ENCODE measurements at regions not wholly inside any gene's neighbourhood (a gene's known extent, or its start where the extent isn't known, plus 50 kb on each side); places are given as distances from the start of the nearest gene placed in this dataset.

- no peak overlapping the region for H3K9ac ChIP-seq (ENCODE audit: insufficient read depth, low read length)
Measured at GRCh38 chr6:14984519-14984853, 261.4 kb upstream of the JARID2 start.

GRCh38 chr6:14985366-14985765 lies 260.5 kb upstream of the JARID2 start:
- H3K9ac ChIP-seq (ENCODE audit: insufficient read depth, low read length) = no peak overlapping the region
- DNase-seq (ENCODE audit: low read depth in 2 of 2) = no peak
- TF ChIP-seq CTCF (conservative IDR thresholded peaks at IDR 0.05 in 1 of 2, IDR thresholded peaks at IDR 0.05 in 1 of 2; ENCODE audit: low read depth in 1 of 2, low read length in 2 of 2) = no peak
- TF ChIP-seq EZH2 (IDR thresholded peaks at IDR 0.05; ENCODE audit: low read length, missing control alignments) = no peak
- H3K4me3 ChIP-seq (replicated peaks in 1 of 4; ENCODE audit: control extremely low read depth in 1 of 4, insufficient read depth in 1 of 4, low read depth in 3 of 4, low read length in 4 of 4) = no peak overlapping the region
- no peaks in the 10 kb centered on the region for H4K20me1 ChIP-seq (ENCODE audit: control insufficient read depth, extremely low read depth, insufficient read depth, low read length)
- H3K79me2 ChIP-seq (ENCODE audit: control insufficient read depth, insufficient read depth, low read length) = no peaks in the 10 kb centered on the region
- H3K4me1 ChIP-seq (ENCODE audit: control insufficient read depth, extremely low read depth, insufficient read depth, low read length) = no peaks in the 10 kb centered on the region
- no peaks in the 10 kb centered on the region for H3K36me3 ChIP-seq (ENCODE audit: control insufficient read depth, insufficient read depth, low read length)
- H3K4me2 ChIP-seq (ENCODE audit: extremely low read depth, insufficient read depth, low read length) = no peak overlapping the region
- H2AFZ ChIP-seq (ENCODE audit: low read length) = no peak overlapping the region
- no peaks in the 10 kb centered on the region for H3K9me3 ChIP-seq (ENCODE audit: control insufficient read depth, insufficient read depth, low read depth, low read length)
- no peaks in the 10 kb centered on the region for H3K27me3 ChIP-seq (ENCODE audit: control insufficient read depth, insufficient read depth, low read length)
- no peak overlapping the region for H3K27ac ChIP-seq (ENCODE audit: insufficient read depth, low read length)

More at GRCh38 chr6:14984519-14984853, 261.4 kb upstream of the JARID2 start:
- Histone ChIP-seq H3K9me3 (ENCODE audit: control insufficient read depth, insufficient read depth, low read depth, low read length) (no peaks in the 10 kb centered on the region), H3K4me3 (replicated peaks in 1 of 4; ENCODE audit: control extremely low read depth in 1 of 4, insufficient read depth in 1 of 4, low read depth in 3 of 4, low read length in 4 of 4) (no peak overlapping the region), H2AFZ (ENCODE audit: low read length) (peak overlapping the region; percentile 30), H3K27ac (ENCODE audit: insufficient read depth, low read length) (no peak overlapping the region), H3K79me2 (ENCODE audit: control insufficient read depth, insufficient read depth, low read length) (no peaks in the 10 kb centered on the region), H3K4me1 (ENCODE audit: control insufficient read depth, extremely low read depth, insufficient read depth, low read length) (no peaks in the 10 kb centered on the region), H3K4me2 (ENCODE audit: extremely low read depth, insufficient read depth, low read length) (peak overlapping the region; percentile 44), H3K27me3 (ENCODE audit: control insufficient read depth, insufficient read depth, low read length) (no peaks in the 10 kb centered on the region), H3K36me3 (ENCODE audit: control insufficient read depth, insufficient read depth, low read length) (no peaks in the 10 kb centered on the region), H4K20me1 (ENCODE audit: control insufficient read depth, extremely low read depth, insufficient read depth, low read length) (no peaks in the 10 kb centered on the region)
- TF ChIP-seq EZH2 (IDR thresholded peaks at IDR 0.05; ENCODE audit: low read length, missing control alignments) = no peak
- TF ChIP-seq CTCF (conservative IDR thresholded peaks at IDR 0.05 in 1 of 2, IDR thresholded peaks at IDR 0.05 in 1 of 2; ENCODE audit: low read depth in 1 of 2, low read length in 2 of 2) = no peak
- DNase-seq (ENCODE audit: low read depth in 2 of 2) = peak; percentile 17 to 27

GRCh38 chr6:14986370-14986769 lies 259.5 kb upstream of the JARID2 start:
- no peak overlapping the region for H3K4me2 ChIP-seq (ENCODE audit: extremely low read depth, insufficient read depth, low read length)
- no peaks in the 10 kb centered on the region for H3K79me2 ChIP-seq (ENCODE audit: control insufficient read depth, insufficient read depth, low read length)
- H3K4me1 ChIP-seq (ENCODE audit: control insufficient read depth, extremely low read depth, insufficient read depth, low read length) = no peaks in the 10 kb centered on the region
- H2AFZ ChIP-seq (ENCODE audit: low read length) = no peak overlapping the region
- H3K4me3 ChIP-seq (replicated peaks in 1 of 4; ENCODE audit: control extremely low read depth in 1 of 4, insufficient read depth in 1 of 4, low read depth in 3 of 4, low read length in 4 of 4) = no peak overlapping the region
- no peak overlapping the region for H3K9ac ChIP-seq (ENCODE audit: insufficient read depth, low read length)
- H3K27ac ChIP-seq (ENCODE audit: insufficient read depth, low read length) = no peak overlapping the region
- no peaks in the 10 kb centered on the region for H3K9me3 ChIP-seq (ENCODE audit: control insufficient read depth, insufficient read depth, low read depth, low read length)
- no peaks in the 10 kb centered on the region for H4K20me1 ChIP-seq (ENCODE audit: control insufficient read depth, extremely low read depth, insufficient read depth, low read length)
- TF ChIP-seq CTCF (conservative IDR thresholded peaks at IDR 0.05 in 1 of 2, IDR thresholded peaks at IDR 0.05 in 1 of 2; ENCODE audit: low read depth in 1 of 2, low read length in 2 of 2) (no peak), EZH2 (IDR thresholded peaks at IDR 0.05; ENCODE audit: low read length, missing control alignments) (no peak)
- H3K36me3 ChIP-seq (ENCODE audit: control insufficient read depth, insufficient read depth, low read length) = no peaks in the 10 kb centered on the region
- DNase-seq (ENCODE audit: low read depth in 2 of 2) = no peak
- H3K27me3 ChIP-seq (ENCODE audit: control insufficient read depth, insufficient read depth, low read length) = no peaks in the 10 kb centered on the region
